ENCODE measurements at regions not wholly inside any gene's neighbourhood (a gene's known extent, or its start where the extent isn't known, plus 50 kb on each side); places are given as distances from the start of the nearest gene placed in this dataset.
"Not testable (repeated sequence)": the region's sequence is repeated elsewhere in the genome, so short reads cannot be mapped to it uniquely, and the experiment has no call there.

- DNase-seq = no peak
Observed at GRCh38 chr1:38787041-38787440, 72.5 kb downstream of the RRAGC start.

- no peak for DNase-seq
Observed at GRCh38 chr1:38786040-38786436, 73.5 kb downstream of the RRAGC start.

GRCh38 chr1:38785285-38786039, 74.1 kb downstream of the RRAGC start:
- no peak for DNase-seq

GRCh38 chr1:38784452-38785284, 74.9 kb downstream of the RRAGC start:
- no peak for DNase-seq

GRCh38 chr1:38783640-38784229, 75.8 kb downstream of the RRAGC start:
- DNase-seq = no peak

GRCh38 chr1:38781872-38782617, 77.5 kb downstream of the RRAGC start:
- DNase-seq = no peak

GRCh38 chr1:38780133-38780532, 79.4 kb downstream of the RRAGC start:
- DNase-seq = no peak

GRCh38 chr1:38779491-38779890, 80.1 kb downstream of the RRAGC start:
- DNase-seq = no peak

- DNase-seq = no peak
Observed at GRCh38 chr1:38778521-38778920, 81.1 kb downstream of the RRAGC start.

GRCh38 chr1:38778051-38778450, 81.5 kb downstream of the RRAGC start:
- no peak for DNase-seq

GRCh38 chr1:38777464-38777957, 82.1 kb downstream of the RRAGC start:
- DNase-seq = no peak

GRCh38 chr1:38776466-38777065, 83.0 kb downstream of the RRAGC start:
- DNase-seq = no peak

- DNase-seq = no peak
Observed at GRCh38 chr1:38775175-38775845, 84.3 kb downstream of the RRAGC start.

- no peak for DNase-seq
Observed at GRCh38 chr1:38773483-38773882, 86.1 kb downstream of the RRAGC start.

- no peak for DNase-seq
Observed at GRCh38 chr1:38772953-38773352, 86.6 kb downstream of the RRAGC start.

- DNase-seq = no peak
Observed at GRCh38 chr1:38772026-38772425, 87.5 kb downstream of the RRAGC start.

GRCh38 chr1:38770516-38771173, 88.9 kb downstream of the RRAGC start:
- not testable (repeated sequence) for DNase-seq

GRCh38 chr1:38766125-38766524, 93.4 kb downstream of the RRAGC start:
- no peak for DNase-seq

- no peak for DNase-seq
Observed at GRCh38 chr1:38763121-38763520, 96.5 kb downstream of the RRAGC start.

- no peak for DNase-seq
Observed at GRCh38 chr1:38760562-38760961, 99.0 kb downstream of the RRAGC start.

- DNase-seq = no peak
Observed at GRCh38 chr1:38758820-38759219, 100.8 kb downstream of the RRAGC start.

All from GOT3 (cell line).